ENCODE measurements at regions not wholly inside any gene's neighbourhood (a gene's known extent, or its start where the extent isn't known, plus 50 kb on each side); places are given as distances from the start of the nearest gene placed in this dataset.
"Not testable (repeated sequence)": the region's sequence is repeated elsewhere in the genome, so short reads cannot be mapped to it uniquely, and the experiment has no call there.

DNA sequence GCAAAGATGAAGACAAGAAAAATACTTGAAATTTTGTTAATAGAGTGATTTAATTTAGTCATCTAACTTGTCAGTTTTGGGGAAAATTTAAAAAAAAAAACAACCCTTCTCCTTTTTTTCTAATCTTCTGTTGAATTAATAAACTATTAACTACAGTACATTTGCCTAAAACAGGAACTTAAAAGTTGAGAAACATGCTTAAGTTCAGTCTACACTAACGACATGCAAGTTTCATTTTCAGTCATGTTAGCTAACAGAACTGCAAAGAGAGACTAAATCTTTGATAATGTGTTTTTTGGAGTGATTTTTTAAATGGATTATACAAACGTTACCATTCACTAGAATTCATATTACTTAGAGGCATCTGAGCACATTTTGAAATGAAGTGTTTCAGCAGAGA, 71.9 kb upstream of the MBNL1 start:
- no peak for DNase-seq

DNA sequence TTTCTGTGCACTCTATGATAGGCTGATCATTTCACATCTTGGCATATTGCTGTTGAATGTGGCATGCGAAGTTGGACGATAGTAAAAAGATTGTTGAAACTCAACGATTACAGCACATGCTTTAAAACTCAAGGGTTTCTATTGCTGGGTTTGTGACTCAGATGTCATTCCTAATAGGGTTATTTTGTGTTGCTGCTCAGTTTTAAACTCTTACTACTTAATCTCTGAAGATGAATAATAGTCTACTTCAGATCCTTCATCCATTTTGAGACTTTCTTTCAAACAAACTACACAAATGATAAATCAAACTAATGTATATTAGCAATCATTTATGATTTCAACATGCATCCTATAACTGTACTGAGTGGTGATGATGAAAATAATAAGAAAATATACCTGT, 71.3 kb upstream of the MBNL1 start:
- no peak for DNase-seq

DNA sequence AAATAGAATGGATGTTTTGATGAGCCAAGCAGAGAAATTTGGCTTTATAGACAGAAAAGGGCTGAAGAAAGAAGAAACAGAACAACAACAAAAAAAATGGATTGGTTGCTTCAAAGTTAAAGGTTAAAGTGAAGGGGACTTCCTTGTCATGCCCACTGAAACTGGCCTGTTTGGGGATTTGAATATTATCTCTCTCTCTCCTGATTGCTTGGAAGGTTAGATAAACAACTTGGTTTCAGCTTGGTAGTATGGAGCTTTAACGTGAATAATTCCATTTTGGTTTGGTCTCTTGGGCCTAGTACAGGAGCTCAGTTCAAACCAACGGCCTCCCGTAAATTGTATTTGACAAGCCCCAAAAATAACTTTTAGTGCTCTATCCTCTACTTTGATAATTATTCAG, 70.8 kb upstream of the MBNL1 start:
- DNase-seq = no peak

DNA sequence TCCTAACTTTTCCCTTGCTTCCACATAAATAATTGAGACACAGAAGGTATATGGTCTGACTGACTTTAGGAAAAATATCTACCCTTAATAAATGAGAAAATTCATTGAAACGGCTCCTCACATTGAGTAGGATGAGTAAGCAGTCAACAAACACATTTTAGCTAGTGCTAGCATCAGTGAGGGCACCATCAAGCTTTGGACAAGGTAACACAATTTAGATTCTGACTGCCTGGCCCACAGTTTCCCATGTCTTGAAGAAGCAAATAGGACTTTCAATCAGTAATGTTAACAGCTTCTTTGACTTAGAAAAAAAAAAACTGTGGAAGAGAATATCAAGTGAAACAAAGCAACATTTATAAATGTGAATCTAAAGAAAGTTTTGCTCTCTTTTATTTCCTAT, 70.1 kb upstream of the MBNL1 start:
- DNase-seq = no peak

DNA sequence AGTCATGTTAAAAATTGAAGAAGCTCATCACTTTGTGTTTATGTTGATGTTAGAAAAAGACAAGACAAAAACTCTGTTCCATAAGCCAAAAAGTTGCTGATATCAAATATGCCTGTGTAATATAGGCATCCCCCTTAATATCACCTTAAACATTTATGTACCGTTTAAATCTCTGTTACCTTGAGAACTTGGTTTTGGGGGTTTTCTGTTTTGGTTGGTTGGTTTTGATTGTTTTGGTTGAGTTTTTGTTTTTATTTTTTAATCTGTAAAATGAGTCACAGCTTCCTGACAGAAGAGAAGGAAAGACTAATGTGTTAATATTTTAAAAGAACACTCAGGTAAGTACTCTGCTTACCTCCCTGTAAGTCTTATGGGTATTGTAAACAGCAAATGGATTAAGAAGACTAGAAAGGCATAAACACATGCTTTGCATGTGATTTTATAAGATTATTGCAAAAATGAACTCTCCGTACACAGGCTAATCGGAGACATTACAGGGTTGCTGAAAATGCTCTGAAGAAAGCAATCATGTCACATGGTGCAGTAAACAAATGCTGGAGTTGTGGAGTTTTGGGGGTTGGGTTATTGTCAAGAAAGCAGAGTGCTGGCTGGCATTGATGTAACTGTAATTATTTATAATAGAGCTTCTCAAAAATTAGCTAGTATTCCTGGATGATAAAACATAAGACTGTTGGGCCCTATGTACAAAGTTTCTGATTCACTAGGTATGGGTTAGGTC, 69.5 kb upstream of the MBNL1 start:
- DNase-seq = no peak

DNA sequence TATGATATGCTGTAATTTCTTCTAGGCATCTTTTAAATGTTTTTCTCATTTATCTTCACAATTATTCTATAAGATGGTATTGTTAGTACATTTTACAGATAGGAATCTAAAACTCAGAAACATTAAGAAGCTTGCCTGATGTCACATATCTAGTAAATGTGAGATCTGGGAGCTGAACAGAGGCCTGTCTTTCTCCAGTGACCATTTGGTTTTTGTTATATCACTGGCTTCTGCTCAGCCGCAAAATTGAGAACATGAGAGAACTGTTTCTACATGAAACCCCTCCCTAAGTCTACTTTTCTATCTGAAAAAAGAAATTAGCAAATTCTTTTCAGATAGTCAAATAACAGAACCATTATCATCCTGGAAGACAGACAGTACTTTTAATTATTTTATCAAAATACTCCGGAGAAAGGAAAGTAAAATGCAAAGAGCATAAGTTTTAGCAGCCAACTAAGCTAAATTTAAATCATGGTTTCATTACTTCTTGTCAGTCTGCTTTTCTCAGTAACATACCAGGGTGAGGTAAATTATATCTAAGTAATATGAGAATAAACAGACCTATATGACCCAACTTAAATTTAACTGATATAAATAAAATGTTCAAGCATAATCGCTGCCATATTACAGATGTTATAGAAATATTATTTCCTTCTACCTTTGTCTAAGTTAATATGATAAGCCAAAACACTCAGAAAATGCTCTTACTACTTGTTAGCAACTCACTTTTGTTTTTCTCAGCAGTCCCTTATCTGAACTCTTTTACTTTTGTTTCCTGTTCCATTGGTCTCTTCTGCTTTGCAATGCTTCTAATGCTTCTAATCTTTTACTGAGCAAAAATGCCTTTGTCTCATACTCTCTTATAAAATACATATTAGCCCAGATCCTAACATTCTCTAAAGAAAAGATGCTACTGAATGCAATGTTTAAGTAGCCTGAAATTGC, 68.0 kb upstream of the MBNL1 start:
- no peak for DNase-seq

DNA sequence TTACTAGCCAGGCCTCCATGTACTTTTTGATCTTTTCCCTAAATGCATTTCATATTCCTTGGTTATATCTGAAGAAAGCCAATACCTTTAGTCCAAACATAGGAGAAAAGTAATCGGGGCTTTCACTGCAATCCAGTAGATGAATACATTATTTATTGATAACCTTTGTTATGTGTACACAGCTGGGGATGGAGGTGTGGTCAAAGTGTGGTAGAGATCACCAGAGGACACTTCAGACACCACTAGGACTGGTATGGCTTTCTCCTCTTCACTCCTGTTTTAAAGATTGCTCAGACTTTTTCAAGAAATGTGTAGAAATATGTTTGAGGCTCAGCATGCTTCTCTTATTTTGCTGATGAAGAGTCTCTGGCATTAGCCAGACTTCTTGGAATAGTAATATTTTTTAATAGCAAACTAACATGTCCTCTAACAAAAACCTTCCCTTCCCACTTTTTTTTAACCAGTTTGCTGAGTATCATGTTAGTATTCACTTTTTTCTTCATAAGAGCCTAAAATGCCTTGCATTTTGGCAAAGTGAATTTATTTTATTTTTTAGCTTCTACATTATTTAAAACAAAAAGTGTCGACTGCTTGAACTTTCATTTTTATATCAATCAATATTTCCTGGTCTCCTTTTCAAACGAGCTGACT, 65.6 kb upstream of the MBNL1 start:
- no peak for DNase-seq

DNA sequence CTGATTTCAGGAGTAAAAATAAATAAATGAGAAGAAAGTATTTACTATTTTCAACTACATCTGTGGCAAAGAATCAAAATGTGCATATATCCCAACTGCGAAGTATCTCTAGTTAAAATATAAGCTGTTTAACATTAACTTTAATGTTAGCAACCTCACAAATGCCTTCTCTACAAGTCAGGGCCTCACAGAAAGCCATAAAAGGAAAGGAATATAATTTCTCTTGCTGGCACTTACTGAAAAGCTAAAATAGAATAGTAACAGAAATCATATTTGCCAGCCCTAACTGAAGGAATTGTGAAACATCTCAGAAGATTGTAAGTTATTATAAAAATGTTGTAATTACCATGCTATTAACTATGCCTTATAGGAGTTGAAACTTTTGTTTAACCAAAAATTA, 65.1 kb upstream of the MBNL1 start:
- no peak for DNase-seq

DNA sequence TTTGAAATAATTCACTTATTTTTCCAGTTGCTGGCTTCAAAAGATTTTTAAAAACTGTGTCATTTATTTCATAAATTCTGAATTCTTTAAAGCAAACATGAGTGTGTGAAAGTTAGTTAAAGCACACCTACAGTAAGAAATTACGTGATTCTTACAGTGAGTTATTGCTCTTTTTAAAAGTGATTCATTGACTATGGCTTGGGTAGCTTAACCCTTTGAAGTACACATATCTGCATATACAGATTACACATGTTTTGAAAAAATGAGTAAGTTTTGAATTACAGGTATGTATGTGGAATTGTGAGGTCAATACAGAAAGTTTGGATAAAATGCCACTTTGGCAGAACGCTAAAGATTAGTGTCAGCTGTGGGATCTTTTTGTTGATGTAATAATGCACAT, 64.5 kb upstream of the MBNL1 start:
- DNase-seq = no peak

DNA sequence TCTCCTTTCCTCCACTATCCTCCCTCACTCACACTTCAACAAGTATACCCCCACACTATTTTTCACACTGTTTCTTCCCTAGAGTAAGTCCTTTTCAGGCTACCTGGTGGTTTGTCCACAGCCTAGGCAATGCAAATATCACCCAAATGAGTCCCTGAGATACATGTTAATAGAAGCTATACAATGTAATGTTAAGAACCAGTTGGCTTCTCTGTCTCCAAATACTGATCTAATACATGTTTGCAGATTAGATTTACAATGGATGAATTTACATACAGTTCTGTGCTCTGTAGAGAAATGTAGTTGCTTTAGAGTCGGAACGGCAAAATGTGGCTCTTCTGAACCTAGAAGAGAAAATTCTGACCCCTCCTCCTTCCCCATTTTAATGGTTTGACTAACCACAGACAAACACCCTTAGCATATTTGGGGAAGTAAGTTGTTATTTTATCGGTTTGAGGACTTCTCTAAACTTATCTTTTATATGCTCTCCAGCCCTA, 63.6 kb upstream of the MBNL1 start:
- no peak for DNase-seq

DNA sequence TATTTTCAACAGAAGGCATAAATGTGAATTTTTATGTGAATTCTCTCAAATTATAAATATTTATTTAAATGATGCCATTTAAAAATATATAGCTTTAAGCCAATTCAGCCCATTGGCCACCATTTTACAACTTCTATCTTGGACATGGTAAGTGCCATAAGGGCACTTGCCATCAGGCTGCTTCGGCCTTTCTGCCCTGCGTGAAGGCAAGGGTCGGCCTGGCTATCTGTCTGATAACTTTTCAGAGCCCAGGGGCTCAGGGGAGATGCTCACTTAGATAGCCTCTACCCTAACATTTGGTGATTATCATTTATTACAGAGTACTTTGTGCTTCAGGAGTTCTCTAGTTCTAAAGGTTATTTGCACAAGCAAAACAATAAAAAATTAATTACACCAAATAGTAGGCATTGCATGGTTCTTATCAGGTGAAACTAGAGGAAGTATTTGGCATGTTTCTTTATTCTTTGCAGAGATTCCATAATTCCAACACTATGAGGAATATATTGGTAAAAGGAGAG, 62.4 kb upstream of the MBNL1 start:
- no peak for DNase-seq

DNA sequence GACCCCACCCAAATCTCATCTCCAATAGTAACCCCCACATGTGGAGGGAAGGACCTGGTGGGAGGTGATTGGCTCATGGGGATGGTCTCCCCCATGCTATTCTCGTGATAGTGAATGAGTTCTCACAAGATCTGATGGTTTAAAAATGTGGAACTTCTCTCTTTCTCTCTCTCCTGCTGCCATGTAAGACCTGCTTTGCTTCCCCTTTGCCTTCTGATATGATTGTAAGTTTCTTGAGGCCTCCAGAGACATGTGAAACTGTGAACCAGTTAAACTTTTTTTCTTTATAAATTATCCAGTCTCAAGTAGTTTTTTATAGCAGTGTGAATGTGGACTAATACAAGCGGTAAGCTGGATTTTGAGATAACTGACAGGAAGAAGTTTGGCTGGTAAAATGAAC, 60.3 kb upstream of the MBNL1 start:
- DNase-seq = no peak

DNA sequence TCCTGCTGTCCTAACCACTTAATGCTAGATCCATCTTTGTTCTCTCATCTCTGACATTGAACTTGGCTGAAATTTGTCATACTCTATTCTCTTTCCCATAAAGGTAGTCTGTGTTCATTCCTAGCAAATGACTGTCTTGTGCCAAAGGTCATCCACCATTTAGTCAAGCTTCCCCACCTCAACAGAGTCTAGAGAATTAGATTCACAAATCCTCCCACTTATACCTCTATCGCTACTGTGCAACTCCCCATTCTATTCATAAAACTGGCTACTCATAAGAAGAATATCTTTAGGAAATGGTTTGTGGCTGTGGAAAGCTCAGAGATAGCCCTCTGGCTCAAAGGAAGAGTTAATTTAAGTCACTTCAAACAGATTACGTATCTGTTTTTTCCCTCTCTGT, 59.7 kb upstream of the MBNL1 start:
- DNase-seq = no peak

DNA sequence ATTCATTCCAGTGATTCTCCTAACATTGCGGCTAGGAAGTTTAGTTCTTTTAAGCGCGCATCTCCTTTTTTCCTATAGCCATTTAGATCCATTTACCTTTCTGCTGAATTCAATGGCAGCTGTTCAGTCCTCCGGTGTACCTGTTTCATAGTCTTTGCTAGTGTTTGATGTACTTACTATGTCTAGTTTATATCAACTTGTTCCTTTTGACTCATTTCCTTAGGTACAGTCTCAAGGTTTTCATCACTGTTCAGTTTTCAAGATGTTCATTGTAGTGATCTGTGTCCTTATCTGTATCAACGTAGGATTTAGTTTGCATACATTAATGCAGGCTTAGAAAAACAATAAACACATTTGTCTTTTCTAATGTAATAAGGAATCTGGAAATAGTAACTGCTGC, 59.0 kb upstream of the MBNL1 start:
- no peak for DNase-seq

DNA sequence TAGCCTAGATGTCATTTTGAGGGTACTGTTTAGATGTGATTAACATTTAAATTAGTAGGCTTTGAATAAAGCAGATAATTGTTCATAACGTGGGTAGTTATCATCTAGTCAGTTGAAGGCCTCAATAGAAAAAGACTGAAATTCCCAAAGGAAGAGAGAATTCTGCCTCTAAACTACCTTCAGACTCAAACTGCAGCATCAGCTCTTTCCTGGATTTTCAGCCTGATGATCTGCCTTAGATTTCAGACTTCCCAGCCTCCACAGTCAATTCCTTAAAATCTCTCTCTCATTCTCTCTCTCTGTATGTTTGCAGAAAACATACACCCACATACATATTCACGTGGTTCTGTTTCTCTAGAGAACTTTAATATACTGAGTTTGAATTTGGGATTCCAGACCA, 58.0 kb upstream of the MBNL1 start:
- no peak for DNase-seq

DNA sequence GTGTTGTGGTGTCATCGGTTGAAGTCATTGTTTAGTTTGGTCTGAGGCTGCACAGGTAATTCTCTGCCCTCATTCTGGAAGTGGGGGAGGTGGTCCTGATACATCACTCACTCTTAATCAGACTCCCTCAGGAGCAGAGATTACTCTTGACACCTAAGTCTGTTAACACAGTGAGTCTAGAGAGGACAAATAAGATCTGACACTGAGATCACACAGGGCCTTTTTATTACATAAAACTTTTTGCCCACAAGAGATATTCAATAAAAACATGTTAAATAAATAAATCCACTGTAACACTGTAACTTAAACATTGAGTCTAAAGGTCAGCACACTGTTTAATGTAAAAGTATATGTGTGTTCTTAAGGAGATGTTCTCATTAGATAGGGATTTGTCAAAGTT, 57.1 kb upstream of the MBNL1 start:
- DNase-seq = no peak

DNA sequence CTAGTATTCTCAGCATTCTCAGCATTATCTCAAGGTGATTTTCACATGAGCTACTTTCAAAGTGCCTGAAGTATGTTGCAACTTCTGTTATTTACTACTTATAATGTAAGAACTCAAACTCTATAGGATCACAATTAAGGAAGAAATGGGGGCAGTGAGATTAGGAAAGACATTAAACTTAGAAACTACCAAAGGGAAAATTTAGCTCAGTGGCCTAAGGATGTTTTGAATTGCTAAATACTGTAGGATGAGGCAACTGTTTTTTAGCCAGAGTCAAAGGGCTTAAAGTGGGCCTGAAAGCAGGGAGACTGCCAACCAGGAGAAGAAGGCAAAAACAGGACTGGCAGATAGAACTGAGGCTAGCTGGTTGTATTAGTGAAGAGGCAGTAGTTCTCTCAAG, 55.5 kb upstream of the MBNL1 start:
- no peak for DNase-seq

DNA sequence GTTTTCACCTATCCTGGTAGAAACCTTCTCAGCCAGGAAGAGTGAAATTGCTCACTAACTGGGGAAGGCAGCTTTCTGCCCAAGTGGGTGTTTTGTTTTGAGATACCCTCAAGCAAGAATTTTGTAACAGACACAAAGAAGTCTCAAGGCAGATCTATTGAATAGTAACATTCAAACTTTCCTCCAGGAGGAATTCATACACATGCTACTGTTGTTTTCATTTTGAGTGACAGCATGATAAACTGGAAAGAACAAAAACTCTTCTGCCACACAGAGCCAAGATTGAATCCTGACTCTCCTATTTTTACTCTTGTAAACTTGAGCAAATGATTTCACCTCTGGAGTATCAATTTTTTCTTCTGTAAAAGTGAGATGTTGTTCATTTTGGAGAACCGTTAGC, 54.8 kb upstream of the MBNL1 start:
- no peak for DNase-seq

DNA sequence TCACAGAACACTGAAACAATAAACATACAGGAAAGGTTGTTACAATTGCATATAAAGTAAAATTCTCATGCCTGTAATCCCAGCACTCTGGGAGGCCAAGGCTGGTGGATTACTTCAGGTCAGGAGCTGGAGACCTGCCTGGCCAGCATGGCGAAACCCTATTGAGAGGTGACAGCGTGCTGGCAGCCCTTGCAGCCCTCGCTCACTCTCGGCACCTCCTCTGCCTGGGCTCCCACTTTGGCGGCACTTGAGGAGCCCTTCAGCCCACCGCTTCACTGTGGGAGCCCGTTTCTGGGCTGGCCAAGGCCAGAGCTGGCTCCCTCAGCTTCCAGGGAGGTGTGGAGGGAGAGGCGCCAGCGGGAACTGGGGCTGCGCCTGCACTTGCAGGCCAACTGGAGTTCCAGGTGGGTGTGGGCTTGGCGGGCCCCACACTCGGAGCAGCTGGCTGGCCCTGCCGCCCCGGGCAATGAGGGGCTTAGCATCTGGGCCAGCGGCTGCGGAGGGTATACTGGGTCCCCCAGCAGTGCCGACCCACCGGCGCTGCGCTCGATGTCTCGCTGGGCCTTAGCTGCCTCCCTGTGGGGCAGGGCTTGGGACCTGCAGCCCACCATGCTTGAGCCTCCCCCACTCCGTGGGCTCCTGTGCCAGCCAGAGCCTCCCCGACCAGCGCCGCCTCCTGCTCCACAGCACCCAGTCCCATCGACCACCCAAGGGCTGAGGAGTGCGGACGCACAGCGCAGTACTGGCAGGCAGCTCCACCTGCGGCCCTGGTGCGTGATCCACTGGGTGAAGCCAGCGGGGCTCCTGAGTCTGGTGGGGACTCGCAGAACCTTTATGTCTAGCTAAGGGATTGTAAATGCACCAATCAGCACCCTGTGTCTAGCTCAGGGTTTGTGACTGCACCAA, 51.5 kb upstream of the MBNL1 start:
- not testable (repeated sequence) for DNase-seq

DNA sequence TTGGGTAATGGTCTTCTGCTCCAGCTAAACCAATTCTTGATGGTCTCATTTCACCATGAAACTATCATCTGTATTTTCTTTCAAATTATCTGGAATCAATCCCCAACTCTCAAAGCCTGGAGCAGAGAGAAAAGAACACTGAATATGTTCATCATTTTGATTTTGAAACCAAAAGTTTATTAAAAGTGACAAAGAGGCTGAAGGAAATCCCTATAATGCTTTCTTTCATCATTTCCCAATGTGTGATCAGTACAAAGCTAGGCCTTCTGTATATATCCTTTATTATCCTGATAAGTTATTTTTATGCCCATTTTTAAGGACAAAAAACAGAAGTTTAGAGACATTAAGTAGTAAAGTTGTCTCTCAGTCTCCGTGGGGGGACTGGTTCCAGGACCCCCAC, 50.1 kb upstream of the MBNL1 start:
- no peak for DNase-seq
